ENCODE measurements at regions not wholly inside any gene's neighbourhood (a gene's known extent, or its start where the extent isn't known, plus 50 kb on each side); places are given as distances from the start of the nearest gene placed in this dataset.

DNA sequence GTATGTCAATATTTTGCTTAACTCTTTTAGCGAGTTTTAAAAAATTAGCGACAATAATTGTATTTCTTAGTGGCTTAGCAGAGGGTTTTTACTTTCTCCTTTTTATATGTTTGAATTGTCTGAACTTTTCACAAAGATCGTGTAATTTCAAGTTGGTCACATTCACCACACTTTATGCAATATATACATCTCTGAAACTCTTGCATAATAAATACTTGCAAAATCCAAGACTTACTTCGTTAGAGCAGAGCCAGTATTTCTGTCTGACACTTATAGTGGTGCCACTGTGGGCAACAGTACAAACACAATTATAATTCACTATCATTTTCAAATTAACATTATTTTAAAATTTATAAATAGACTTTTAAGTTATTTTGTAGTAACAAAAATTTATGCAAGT lies 62.0 kb downstream of the SUCNR1 start:
- DNase-seq (ENCODE audit: low read depth, low spot score): no peak

- DNase-seq (ENCODE audit: low read depth, low spot score): no peak
These were observed 67.0 kb downstream of the SUCNR1 start for GRCh38 chr3:151940481-151940880.

- no peak for DNase-seq (ENCODE audit: low read depth, low spot score)
These were observed 70.1 kb downstream of the SUCNR1 start for GRCh38 chr3:151943539-151943938.

GRCh38 chr3:151944356-151944755 lies 70.9 kb downstream of the SUCNR1 start:
- DNase-seq (ENCODE audit: low read depth, low spot score): no peak

DNA sequence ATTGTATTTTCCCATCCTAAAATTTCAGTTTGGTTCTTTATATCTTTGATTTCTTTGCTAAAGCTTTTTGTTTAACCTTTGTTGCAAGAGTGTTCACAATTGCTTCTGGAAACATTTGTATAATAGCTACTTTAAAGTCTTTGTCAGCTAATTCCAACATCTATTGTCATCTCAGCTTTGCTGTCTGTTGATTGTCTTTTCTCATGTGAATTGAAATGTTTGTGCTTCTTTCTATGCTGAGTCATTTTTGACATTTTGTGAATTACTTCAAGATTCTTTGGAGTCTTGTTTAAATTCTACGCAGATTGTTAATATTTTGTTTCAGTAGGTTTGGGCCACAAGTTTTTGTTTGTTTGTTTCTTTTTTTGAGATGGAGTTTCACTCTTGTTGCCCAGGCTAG lies 73.2 kb downstream of the SUCNR1 start:
- no peak for DNase-seq (ENCODE audit: low read depth, low spot score)

DNA sequence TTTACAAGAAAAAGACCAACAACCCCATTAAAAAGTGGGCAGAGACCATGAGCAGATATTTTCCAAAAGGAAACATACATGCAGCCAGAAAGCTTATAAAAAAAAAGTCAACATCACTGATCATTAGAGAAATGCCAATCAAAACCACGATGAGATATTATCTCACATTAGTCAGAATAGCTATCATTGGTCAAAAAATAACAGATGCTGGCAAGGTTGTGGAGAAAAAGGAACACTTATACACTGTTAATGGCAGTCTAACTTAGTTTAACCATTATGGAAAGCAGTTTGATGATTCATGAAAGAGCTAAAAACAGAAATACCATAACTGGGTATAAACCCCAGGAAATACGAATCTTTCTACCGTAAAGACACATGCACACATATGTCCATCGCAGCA lies 76.3 kb downstream of the SUCNR1 start:
- DNase-seq (ENCODE audit: low read depth, low spot score): no peak

DNA sequence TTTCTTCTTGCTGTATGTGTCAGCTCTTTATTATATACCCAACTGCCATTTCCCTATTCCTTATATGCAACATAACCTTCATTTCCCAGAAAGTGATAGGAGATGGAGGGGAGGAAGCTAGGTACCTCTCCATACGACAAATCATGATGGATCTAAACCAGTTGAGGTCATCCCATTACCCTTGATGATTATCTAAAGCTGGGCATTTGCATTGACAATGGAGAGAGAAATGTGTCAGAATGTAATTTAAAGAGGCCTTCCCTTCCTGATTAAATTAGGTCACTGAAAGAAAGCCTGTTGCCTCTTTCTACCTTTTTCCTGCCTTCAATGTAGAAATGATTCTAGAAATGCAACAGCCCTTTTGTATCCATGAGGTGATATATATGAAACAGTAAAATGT lies 81.9 kb downstream of the SUCNR1 start:
- no peak for DNase-seq (ENCODE audit: low read depth, low spot score)

DNA sequence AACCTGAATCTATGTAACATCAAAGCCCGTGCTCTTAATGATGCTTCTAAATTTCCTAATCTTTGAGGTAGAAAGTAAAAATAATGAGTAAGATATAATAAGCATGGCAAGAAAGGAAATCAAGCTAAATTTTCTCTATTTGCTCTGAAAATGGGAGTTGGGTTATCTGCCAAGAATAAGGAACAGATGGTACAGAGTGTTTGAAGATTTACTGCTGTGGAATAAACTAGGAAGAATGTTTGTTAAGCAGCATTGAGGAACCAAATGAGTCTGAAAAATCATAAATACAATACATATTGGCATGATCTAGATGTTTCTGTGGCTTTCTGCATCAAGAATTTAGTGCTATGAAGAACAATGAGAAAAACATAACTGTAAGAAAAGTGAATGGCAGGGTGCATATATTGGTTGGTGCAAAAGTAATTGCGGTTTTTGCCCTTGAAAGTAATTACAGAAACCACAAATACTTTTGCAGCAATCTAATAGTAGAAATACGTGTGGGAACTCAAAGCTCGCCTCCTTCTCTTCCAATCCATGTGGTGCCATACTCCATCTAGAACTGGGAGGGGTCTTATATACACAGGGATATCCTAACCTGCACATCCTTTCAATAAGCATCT lies 87.6 kb downstream of the SUCNR1 start:
- DNase-seq (ENCODE audit: low read depth, low spot score): no peak

GRCh38 chr3:151962352-151962751 lies 88.9 kb downstream of the SUCNR1 start:
- no peak for DNase-seq (ENCODE audit: low read depth, low spot score)

DNA sequence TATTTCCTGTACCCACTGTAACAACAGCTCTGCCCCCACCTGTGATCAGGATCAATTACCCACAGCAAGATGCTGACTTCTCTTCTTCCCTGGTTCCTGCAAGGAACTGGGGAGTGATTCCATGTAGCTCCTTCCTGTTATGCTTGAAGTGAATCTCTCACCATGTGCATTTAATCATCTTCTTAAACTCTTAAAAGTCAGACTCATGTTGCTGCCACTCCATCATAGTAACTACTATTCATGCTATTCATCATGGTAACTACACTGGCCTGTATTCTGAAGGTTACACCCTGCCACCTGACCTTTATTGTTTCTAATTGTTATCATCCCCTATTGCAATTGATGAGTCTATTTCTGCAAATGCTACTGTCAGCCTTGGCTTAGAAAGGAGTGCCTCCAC lies 89.5 kb downstream of the SUCNR1 start:
- no peak for DNase-seq (ENCODE audit: low read depth, low spot score)

- DNase-seq (ENCODE audit: low read depth, low spot score): no peak
These were observed 91.3 kb downstream of the SUCNR1 start for GRCh38 chr3:151964743-151965142.

DNA sequence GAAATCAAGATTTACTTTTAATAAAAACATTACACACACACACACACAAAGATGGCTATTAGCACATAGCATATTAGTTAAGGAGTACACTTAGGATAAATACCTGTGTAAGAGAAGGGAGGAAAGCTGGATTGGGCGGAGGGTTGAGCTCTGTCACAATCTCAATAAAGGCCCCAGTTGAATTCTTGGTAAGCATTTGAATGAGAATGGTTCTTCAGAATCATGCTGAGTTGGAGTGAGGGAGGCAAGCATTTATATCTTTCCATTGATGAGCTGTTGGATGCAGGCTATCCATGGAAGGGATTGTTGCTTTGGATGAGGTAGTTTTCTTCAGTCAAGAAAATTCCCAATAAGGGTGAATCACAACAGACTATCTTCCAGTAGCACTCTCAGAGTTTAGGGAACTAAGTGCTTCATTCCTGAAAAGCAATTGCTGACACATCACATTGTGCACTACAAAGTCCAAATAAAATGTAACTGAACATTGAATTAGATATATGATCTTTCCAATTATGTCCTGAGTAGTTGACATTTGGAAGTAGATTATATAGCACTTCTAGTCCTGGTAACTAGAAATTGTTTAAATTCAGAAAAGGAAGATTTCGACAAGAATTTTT lies 95.7 kb downstream of the SUCNR1 start:
- no peak for DNase-seq (ENCODE audit: low read depth, low spot score)

- no peak for DNase-seq (ENCODE audit: low read depth, low spot score)
These were observed 98.6 kb downstream of the SUCNR1 start for GRCh38 chr3:151971814-151972579.

- no peak for DNase-seq (ENCODE audit: low read depth, low spot score)
These were observed 100.6 kb downstream of the SUCNR1 start for GRCh38 chr3:151974067-151974466.

GRCh38 chr3:151976211-151977050 lies 103.0 kb downstream of the SUCNR1 start:
- DNase-seq (ENCODE audit: low read depth, low spot score): peak; percentile 49

- DNase-seq (ENCODE audit: low read depth, low spot score): no peak
These were observed 106.5 kb downstream of the SUCNR1 start for GRCh38 chr3:151979906-151980305.

DNA sequence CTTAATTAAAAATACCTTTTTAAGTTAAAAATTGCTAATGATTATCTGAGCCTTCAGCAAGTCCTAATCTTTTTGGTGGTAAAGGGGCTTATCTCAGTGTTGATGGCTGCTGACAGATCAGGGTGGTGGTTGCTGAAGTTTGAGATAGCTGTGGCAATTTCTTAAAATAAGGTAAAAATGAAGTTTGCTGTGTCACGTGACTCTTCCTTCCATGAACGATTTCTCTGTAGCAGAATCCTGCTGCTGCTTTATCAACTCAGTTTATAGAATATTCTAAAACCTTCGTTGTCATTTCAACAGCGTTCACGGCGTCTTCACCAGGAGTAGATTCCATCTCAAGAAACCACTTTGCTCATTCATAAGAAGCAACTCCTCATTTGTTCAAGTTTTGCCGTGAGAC lies 110.1 kb downstream of the SUCNR1 start:
- DNase-seq (ENCODE audit: low read depth, low spot score): no peak

- DNase-seq (ENCODE audit: low read depth, low spot score): no peak
These were observed 112.5 kb downstream of the SUCNR1 start for GRCh38 chr3:151985787-151986430.

GRCh38 chr3:151987893-151988292 lies 114.5 kb downstream of the SUCNR1 start:
- no peak for DNase-seq (ENCODE audit: low read depth, low spot score)

DNA sequence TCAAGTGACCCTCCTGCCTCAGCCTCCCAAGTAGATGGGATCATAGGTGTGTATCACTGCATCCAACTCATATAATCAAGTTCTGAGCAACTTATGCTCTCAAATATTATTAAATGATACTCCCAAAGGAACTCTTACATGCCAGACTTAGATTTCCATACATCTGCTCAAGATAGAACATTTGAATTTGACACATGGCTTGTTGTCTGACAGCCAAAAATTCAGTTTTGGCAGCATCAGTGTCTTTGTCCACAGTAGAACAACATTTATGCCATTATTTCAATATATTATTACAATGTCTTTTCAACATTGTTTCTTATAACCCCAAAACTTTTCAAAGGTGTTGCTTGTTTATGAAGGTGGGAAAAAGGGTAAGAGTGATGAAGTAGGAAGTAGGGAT lies 116.2 kb downstream of the SUCNR1 start:
- no peak for DNase-seq (ENCODE audit: low read depth, low spot score)

DNA sequence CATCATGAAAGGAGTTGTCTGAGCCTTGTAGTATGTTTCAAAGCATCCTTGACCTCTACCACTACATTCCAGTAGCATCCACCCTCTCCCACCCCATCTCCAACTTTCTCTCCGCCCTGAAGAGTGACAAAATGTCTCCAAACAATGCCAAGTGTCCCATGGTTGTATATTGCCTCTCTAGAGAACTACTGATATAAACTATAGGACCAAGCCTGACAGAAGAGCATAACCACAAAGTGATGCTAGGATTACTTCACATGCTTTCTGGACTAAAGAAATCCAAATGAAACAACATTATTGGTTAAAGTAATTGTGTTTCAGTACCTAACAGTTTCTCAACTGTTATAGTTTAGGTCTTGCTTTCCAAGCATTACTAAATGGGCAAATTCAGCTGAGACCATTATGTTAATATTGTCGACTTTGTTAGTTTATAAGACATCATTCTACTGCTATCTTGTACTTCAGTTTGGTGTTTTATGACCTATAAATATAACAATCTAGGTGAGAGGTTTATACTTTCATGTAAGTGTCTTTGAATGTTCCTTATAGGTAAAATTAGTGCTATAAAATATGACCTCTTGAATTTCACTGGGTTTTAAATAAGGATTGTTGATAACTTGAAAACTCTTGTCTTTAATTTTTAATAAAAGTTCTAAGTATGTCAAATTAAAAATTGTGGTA lies 117.4 kb downstream of the SUCNR1 start:
- no peak for DNase-seq (ENCODE audit: low read depth, low spot score)
